Panc1 (cell line): ENCODE measurements at regions not wholly inside any gene's neighbourhood (a gene's known extent, or its start where the extent isn't known, plus 50 kb on each side); places are given as distances from the start of the nearest gene placed in this dataset.

Experiments used
- CTCF ChIP-seq: fragments of 450-650 bp; IDR thresholded peaks from 2 replicates; pipeline ENCODE4 v1.5.1; 2017; ENCODE audit warnings: mild to moderate bottlenecking
- POLR2AphosphoS5 ChIP-seq: IDR thresholded peaks from 2 replicates; pipeline ENCODE4 v1.6.1; 2012; ENCODE audit warnings: mild to moderate bottlenecking, low read depth, low read length, moderate library complexity
- SIN3A ChIP-seq: IDR thresholded peaks from 2 replicates; pipeline ENCODE4 v1.6.1; 2012; ENCODE audit warnings: low read depth, mild to moderate bottlenecking, low read length, moderate library complexity, borderline replicate concordance; ENCODE audit not compliant: insufficient read depth
- TF ChIP-seq, protein P1 (sequence below), 2 experiments: IDR thresholded peaks; 2 replicates each; pipeline ENCODE4 v1.6.1; 2011 to 2012; ENCODE audit warnings: low read depth in 2 of 2, control low read depth in 1 of 2, low read length in 1 of 2, mild to moderate bottlenecking in 1 of 2, moderate library complexity in 1 of 2; ENCODE audit not compliant: insufficient read depth in 1 of 2

GRCh38 chr15:85980946-85981345 is 98.7 kb upstream of the AGBL1 start:
- no peak for TF ChIP-seq POLR2AphosphoS5
- TF ChIP-seq CTCF, result no peak
- no peak for TF ChIP-seq SIN3A
- TF ChIP-seq, protein P1, sequence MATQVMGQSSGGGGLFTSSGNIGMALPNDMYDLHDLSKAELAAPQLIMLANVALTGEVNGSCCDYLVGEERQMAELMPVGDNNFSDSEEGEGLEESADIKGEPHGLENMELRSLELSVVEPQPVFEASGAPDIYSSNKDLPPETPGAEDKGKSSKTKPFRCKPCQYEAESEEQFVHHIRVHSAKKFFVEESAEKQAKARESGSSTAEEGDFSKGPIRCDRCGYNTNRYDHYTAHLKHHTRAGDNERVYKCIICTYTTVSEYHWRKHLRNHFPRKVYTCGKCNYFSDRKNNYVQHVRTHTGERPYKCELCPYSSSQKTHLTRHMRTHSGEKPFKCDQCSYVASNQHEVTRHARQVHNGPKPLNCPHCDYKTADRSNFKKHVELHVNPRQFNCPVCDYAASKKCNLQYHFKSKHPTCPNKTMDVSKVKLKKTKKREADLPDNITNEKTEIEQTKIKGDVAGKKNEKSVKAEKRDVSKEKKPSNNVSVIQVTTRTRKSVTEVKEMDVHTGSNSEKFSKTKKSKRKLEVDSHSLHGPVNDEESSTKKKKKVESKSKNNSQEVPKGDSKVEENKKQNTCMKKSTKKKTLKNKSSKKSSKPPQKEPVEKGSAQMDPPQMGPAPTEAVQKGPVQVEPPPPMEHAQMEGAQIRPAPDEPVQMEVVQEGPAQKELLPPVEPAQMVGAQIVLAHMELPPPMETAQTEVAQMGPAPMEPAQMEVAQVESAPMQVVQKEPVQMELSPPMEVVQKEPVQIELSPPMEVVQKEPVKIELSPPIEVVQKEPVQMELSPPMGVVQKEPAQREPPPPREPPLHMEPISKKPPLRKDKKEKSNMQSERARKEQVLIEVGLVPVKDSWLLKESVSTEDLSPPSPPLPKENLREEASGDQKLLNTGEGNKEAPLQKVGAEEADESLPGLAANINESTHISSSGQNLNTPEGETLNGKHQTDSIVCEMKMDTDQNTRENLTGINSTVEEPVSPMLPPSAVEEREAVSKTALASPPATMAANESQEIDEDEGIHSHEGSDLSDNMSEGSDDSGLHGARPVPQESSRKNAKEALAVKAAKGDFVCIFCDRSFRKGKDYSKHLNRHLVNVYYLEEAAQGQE (IDR thresholded peaks at IDR 0.05; ENCODE audit: insufficient read depth in 1 of 2, low read depth in 2 of 2, low read length in 1 of 2), result no peak
